K562 (cell line): ENCODE measurements at regions not wholly inside any gene's neighbourhood (a gene's known extent, or its start where the extent isn't known, plus 50 kb on each side); places are given as distances from the start of the nearest gene placed in this dataset.

ENCODE experiments used
- ARID2 ChIP-seq: fragments of 450-650 bp; IDR thresholded peaks from 2 replicates; pipeline ENCODE4 v1.6.1; 2017; ENCODE audit warnings: antibody characterized with exemption, mild to moderate bottlenecking
- CBX2 ChIP-seq: fragments of 200-600 bp; sonication (generic); IDR thresholded peaks from one replicate; pipeline ENCODE4 v1.6.1; 2012; ENCODE audit warnings: mild to moderate bottlenecking, low read length, inconsistent platforms; ENCODE audit not compliant: insufficient read depth, poor library complexity, severe bottlenecking
- CHD2 ChIP-seq: IDR thresholded peaks from 2 replicates; pipeline ENCODE4 v1.6.1; 2011; ENCODE audit warnings: low read depth, low read length
- CTCF ChIP-seq, 3 experiments: IDR thresholded peaks in 2 of 3; conservative IDR thresholded peaks in 1 of 3; 2 replicates each; pipeline ENCODE4 v1.5.1; 2011 to 2012; ENCODE audit warnings: low read length in 3 of 3, mild to moderate bottlenecking in 3 of 3, control low read depth in 2 of 3, improper control_type of control experiment in 1 of 3, inconsistent platforms in 1 of 3, low read depth in 1 of 3, mixed read lengths in 1 of 3, moderate library complexity in 1 of 3; ENCODE audit not compliant: insufficient read depth in 2 of 3
- HDAC2 ChIP-seq: fragments of 450-650 bp; IDR thresholded peaks from 2 replicates; pipeline ENCODE4 v1.6.1; 2016; ENCODE audit warnings: mild to moderate bottlenecking
- MAFK ChIP-seq: IDR thresholded peaks from 2 replicates; pipeline ENCODE4 v1.6.1; 2011; ENCODE audit warnings: low read length, improper control_type of control experiment
- MGA ChIP-seq: fragments of 450-650 bp; IDR thresholded peaks from 2 replicates; pipeline ENCODE4 v1.6.1; 2016; ENCODE audit warnings: mild to moderate bottlenecking, moderate library complexity
- MTA3 ChIP-seq: fragments of 450-650 bp; formaldehyde crosslinking; IDR thresholded peaks from 2 replicates; pipeline ENCODE4 v1.6.1; 2017; ENCODE audit warnings: mild to moderate bottlenecking, borderline replicate concordance
- POLR3A ChIP-seq: IDR thresholded peaks from 2 replicates; pipeline ENCODE4 v1.6.1; 2011; ENCODE audit warnings: borderline replicate concordance, mild to moderate bottlenecking, moderate library complexity; ENCODE audit not compliant: insufficient read length, insufficient read depth; ENCODE audit errors: extremely low read depth
- TRIM24 ChIP-seq, 2 experiments: fragments of 450-650 bp; IDR thresholded peaks; 2 replicates each; pipeline ENCODE4 v1.6.1; 2016
- TRIM28 ChIP-seq: fragments of 450-650 bp; IDR thresholded peaks from 2 replicates; pipeline ENCODE4 v1.6.1; 2017
- ZNF280B ChIP-seq: fragments of 250-450 bp; sonication (Bioruptor Pico); IDR thresholded peaks from 2 replicates; pipeline ENCODE4 v1.5.1; 2021; ENCODE audit warnings: mild to moderate bottlenecking

GRCh38 chr2:59827677-59828076, 725.8 kb downstream of the BCL11A start:
- no peak for TF ChIP-seq CBX2
- TF ChIP-seq TRIM28 = no peak
- no peak for TF ChIP-seq MGA
- TF ChIP-seq MAFK = no peak
- TF ChIP-seq ARID2 = no peak
- no peak for TF ChIP-seq MTA3
- TF ChIP-seq POLR3A = no peak
- TF ChIP-seq TRIM24 (IDR thresholded peaks at IDR 0.05) = no peak
- TF ChIP-seq HDAC2 = no peak
- TF ChIP-seq CTCF (IDR thresholded peaks at IDR 0.05 in 2 of 3, conservative IDR thresholded peaks at IDR 0.05 in 1 of 3; ENCODE audit: insufficient read depth in 2 of 3, low read depth in 1 of 3, low read length in 3 of 3) = no peak
- TF ChIP-seq ZNF280B (CRISPR knock-in tag) = no peak
- no peak for TF ChIP-seq CHD2
